GM12891 (cell line): ENCODE measurements at regions not wholly inside any gene's neighbourhood (a gene's known extent, or its start where the extent isn't known, plus 50 kb on each side); places are given as distances from the start of the nearest gene placed in this dataset.

Source experiments
- POLR2A ChIP-seq: IDR thresholded peaks from 2 replicates; pipeline ENCODE4 v1.6.1; 2011; ENCODE audit warnings: low read depth, low read length, control low read depth
- POLR2AphosphoS5 ChIP-seq: IDR thresholded peaks from 2 replicates; pipeline ENCODE4 v1.6.1; 2011; ENCODE audit warnings: low read depth, low read length, control low read depth
- POU2F2 ChIP-seq: IDR thresholded peaks from 2 replicates; pipeline ENCODE4 v1.6.1; 2011; ENCODE audit warnings: low read depth, mild to moderate bottlenecking, control low read depth, low read length, moderate library complexity
- SPI1 ChIP-seq: IDR thresholded peaks from 2 replicates; pipeline ENCODE4 v1.6.1; 2011; ENCODE audit warnings: low read depth, low read length, control low read depth
- TAF1 ChIP-seq: IDR thresholded peaks from 2 replicates; pipeline ENCODE4 v1.6.1; 2011; ENCODE audit warnings: low read depth, low read length, control low read depth

DNA sequence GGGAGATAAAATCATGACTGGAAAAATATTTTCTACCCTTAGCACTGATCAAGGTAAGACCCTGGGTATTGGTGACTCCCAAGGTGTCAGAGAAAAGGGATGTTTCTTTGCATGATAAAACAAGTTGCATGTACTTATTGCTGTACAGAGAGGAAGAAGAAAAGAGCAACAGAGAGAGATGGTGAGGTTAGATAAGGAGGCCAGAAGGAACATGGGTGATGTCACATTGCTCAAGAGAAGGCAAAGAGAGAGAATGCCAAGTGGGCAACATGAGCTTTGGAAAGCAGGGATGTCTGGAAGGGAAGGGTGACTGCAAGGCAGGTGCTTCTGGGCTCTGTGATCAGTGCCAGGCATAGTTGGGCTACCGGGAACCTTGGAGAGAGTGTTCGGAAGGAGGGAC lies 65.1 kb upstream of the ADARB2 start:
- TF ChIP-seq POLR2AphosphoS5 (no peak), POLR2A (no peak), POU2F2 (no peak), TAF1 (no peak), SPI1 (no peak)
